HuH-7.5 (cell line): ENCODE measurements at regions not wholly inside any gene's neighbourhood (a gene's known extent, or its start where the extent isn't known, plus 50 kb on each side); places are given as distances from the start of the nearest gene placed in this dataset.
"Not testable (repeated sequence)": the region's sequence is repeated elsewhere in the genome, so short reads cannot be mapped to it uniquely, and the experiment has no call there.

Experiments used
- DNase-seq: peaks from one replicate; pipeline ENCODE4 v3.0.0; 2011; ENCODE audit warnings: low spot score

DNA sequence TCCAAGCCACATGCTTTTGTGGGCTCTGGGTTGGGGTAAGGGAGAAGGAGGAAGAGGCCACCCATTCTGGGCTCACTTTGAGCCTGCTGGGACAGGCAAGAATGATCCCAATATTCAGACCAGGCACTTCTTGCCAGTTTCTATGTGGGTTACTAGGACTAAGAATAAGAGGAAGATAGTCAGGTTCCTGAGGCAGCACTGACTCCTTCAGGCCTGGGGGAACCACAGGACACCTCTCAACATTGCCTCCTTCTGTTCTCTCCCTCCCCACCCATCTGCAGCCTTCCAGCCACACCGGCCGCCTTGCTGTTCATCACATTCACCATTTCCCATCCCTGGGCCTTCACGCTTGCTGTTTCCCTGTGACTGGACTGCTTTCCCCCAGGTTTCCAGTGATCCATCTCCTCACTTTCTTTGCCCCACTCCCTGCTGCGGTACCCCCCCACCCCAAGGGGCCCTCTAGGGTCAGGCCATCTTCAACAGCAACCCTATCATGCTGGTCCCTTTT is 69.2 kb upstream of the SIRPA start:
- no peak for DNase-seq

DNA sequence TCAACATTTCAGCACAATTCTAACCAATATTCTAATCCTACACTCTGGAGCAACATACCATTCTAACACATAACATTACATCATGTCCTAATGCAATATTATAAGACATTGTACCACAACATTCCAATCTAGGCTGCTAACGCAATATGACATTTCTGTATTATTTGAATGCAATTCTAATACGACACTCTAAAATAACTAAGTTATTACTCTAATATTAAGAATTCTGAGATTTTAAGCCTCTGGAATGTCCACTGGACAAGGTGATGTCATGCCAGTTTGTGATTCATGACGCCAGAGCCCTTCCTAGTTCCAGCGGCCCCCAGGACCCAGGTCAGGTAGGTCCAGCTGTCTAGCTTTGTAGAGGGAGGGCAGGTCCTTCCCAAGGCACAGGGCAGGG is 69.7 kb upstream of the SIRPA start:
- no peak for DNase-seq

DNA sequence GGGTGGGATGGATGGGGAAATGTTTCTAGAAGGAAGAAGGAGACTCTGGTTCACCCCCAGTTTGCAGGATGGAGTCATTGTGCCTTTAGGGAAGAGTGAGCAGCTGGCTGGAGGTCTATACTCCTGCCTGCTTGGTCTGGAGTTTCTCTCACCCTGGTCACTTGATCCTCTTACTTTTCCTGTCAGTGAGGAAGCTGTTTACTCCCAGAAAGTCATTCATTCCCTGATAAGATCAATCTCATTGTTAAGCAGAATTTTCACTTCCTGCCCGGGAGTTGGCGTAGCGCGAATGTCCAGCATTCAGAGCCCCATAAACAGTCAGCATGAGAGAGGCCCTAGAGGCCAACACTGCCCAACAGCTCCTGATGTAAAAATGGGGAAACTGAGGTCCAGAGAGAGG is 70.4 kb upstream of the SIRPA start:
- DNase-seq, result no peak

DNA sequence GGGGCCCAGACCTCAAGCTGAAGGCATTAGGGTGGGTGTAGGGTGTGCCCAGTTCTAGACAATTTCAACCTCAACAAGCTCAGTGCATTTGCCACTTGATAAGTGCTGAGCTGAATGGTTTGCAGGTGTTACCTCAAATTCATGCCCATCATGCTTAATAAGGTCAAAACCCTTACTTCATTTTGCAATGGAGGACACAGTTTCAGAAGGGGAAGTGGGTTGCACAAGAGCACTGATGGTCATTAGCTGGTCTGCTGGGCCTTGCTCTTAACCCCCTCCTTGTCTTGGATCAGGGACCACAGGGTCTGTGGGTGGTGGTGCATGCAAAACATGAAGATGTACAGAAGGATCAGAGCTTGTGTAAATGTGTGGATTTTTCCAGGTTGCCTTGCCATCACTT is 71.0 kb upstream of the SIRPA start:
- DNase-seq, result no peak

DNA sequence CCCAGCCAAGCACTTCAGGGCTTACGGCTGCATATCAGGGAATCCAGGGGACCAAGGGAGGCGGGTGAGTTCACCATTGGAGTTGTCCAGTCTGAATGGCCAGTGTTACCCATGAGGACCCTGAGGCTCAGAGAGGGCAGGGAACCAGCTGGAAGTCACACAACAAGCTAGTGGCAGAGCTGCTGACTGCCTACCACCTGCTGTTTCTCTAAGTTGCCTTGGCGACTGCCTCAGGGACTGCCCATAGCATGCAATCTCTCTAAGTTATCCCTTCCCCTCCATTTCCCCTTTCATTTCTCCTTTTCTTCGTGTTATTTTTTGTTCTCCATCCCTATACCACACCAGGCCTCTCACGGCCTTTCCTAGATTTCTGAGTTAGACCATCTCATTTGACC is 71.8 kb upstream of the SIRPA start:
- no peak for DNase-seq

DNA sequence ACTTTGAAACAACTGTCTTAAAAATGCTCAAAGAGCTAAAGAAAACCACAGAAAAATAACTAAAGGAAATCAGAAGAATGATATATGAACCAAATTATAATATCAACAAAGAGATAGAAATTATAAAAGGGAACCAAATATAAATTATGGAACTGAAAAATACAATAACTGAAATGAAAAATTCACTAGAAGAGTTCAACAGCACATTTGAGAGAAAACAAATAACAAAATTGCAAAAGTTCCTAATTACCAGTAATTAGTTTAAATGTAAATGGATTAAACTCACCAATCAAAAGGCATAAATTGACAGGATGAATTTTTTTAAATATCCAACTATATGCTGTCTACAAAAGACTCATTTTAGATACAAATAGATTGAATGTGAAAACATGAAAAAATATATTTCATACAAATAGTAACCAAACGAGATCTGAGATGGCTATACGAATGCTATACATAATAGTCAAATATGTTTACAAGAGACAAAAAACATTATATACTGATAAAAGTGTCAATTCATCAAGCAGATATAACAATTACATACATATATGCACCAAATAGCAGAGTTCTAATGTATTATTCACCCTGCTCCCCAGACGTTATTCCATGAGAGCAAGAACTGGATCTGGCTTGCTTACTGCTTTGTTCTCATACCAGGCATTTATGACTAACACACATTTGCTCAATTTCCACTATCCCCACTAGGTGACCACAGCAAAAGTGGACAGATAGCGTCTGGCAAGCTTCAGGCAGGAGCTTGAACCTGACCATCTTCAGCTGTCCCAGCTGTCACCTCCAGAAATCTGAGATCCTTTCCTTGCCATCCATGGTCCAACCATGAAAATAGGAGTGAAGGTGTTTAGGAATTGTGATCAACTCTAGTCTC is 72.4 kb upstream of the SIRPA start:
- no peak for DNase-seq

DNA sequence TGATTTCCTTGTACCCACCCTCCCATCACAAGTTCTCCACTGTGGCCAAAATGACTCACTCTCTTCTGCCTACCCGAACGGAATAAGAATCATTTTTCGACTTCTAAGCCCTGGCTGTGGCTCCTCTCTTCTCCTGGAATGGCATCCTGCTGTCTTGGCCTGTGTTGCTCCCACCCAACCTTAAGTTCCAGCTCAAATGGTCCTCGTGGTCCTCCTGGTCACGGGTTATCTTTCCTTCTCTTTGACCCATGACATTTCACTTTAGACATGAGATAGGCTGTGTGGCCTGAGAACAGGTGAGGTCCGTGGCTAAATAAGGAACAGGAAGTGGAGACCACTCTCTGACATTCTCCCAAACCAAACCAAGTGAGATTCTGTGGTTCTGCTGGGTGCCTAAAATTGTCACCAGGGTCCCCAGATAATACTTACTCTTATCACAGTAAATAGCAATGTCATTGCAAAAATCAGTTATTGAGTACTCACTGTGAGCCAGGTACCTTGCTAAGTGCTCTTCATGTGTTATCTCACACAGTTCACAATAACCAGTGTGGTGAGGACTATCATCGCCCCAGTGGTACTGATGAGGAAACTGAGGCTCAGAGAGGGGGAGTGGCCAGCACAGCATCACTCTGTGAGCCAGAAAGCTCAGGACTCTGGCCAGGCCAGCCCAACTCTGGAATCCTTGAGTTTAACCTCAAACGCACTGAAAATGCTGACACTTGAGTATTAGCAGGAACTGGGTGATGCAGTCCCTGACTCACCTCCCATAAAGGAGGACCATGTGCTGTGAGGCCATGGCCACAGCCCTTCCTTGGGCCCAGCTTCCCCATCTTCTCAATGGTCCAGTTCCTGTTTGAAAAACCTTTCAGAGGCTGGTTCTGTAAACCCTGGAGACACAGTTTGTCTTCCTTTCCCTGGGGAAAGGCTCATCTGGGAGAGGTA is 74.8 kb upstream of the SIRPA start:
- DNase-seq, result no peak

DNA sequence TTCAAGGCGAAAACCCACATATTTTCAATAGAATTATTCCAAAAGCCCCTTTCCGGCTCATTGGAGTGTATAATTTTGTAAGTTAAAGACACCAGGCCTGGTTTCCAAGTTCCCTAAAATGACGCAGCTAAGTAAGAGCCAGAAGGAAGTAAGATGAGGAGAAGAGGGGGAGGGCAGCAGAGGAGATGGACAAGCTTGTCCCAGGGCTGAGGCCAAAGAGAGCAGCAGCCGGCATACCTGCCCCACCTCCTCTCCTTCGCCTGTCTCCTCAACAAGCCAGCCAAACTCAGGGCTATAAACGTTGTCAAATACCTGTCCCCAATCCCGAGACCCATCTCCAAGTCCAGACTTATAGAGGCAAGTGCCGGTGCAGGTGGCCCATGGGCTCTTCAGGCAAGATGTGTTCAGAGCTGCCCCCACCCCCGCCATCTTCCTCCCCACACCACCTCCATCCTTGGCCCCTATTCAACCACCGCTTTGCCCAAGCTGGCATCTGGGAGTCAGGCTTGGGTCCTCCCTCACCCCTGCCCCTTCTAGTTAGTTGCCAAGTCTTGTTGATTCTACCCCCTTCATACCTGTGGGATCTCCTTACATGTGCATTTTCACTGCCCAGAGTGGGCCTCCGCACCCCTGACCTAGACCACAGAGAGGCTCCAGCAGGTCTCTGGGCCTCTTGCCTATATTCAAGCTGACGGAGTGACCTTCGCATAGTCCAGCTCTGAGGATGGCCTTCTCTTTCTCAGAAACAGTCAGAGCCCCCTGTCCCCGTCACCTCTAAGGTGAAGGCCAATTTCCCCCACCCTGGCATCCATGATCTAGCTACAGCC is 75.7 kb upstream of the SIRPA start:
- DNase-seq, result no peak

DNA sequence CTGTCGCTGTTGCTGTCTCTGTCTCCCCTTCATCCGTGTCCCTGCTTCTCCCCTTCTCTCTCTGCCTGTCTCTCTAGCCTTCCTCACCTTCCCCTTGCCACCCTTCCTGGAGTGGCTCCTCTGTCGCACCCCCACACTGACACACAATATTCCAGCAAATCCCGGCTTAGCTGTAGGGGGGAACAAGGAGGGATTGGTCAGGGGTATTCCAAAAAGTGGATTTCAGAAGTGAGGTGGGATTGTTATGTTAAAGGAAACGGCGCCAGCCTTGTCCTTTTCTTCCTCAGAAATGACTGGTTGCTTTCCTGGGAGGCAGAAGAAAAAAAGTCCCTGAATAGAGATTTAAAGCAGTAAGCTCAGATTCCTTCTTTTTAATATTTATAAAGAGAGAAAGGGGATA is 76.3 kb upstream of the SIRPA start:
- DNase-seq, result no peak

DNA sequence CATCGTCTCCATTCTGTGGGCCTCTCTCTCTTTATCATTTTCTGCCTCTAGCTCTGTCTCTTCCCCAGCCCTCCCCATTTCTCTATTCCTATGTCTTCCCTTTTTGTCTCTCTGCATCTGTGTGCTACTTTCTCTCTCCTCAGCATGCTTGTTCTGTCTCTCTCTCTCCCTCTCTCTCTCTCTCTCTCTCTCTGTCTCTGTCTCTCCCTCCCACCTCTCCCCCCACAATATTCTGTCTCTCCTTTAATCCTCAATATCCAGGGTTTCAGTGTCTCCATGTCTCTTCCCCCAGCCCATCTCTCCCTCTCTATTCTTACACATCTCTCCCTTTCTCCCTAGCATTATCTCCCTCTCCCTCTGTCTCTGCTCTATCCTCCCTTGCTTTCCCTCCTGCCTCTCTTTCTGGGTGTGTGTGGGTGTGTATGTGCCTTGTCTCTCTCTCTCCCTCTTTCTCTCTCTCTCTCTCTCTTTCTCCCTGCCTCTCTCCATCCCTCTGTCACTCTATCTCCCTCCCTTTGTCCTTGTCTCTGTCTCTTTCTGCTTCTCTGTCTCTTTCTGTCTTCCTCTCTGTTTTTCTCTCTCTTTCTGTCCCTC is 76.9 kb upstream of the SIRPA start:
- no peak for DNase-seq

DNA sequence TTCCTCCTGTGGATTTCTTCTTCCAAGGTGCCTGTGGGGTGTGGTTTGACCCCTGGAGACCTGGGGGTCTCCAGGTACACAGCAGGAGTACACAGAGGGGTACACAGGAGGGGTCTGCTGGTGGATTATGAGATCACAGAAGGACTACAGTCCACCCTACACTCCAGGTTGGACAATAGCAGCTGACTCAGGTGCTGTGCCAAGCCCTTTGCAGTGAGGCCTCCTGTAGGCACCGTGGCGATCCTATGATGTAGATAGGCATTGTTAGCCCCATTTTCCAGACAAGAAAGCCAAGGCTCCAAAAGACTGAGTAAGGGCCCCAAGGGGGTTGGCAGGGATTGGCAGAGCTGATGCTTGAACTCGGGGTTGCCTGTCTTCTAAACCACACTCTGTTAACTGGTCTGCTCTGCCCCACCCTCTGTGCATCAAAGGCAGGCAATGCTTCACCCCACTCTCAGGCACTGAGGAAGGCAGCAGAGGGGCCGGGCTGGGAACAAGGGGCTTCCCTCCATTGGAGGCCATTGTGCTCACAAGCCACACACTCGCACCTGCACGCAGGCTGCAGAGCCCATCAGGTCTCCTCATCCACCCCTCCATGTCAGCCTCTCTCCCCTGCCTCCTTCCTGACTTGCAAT is 77.5 kb upstream of the SIRPA start:
- no peak for DNase-seq

DNA sequence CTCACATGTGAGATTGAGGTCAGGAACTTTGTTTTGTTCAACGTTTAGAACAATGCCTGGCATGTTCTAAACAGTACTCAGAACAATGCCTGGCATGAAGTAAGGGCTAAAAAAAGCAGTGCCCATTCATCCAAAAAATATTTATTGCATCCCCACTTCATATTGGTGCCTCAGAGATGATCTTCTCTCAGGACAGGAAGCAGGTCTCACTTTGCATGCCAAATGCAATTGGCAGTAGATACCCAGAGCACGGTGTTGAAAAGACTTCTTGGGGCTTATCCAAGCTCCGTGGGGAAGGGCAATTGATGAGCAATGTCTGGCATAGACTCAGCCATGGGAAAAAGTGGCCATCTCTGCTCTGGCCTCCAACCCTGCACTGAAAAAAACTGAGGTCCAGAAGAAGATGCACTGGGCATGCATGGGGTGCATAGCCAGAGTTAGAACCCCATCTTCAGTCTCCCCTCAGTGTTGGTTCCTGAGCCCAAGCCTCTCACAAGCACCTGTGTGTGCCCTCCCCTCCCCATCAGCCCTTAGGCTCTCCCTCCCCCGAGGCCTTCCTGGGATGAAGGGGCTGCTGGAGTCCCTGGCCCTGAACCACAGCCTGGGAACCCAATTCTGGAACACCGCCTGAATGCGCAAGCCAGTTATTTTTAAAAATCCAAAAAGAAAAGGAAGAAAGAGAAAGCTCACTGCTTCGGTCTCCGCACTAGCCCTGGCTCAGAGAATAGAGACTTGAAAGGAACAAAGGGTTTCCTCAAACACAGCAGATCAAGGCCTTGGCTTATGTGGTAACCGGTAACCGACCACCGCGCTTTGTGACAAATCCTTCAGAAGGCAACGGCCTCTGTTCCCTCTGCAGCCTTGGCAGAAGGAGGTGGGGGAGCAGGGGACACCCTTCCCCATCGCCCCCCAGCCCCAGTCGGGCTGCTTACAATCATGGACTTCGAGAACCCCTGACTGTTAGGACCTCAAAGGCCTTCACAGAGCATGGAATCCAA is 78.5 kb upstream of the SIRPA start:
- DNase-seq, result no peak

DNA sequence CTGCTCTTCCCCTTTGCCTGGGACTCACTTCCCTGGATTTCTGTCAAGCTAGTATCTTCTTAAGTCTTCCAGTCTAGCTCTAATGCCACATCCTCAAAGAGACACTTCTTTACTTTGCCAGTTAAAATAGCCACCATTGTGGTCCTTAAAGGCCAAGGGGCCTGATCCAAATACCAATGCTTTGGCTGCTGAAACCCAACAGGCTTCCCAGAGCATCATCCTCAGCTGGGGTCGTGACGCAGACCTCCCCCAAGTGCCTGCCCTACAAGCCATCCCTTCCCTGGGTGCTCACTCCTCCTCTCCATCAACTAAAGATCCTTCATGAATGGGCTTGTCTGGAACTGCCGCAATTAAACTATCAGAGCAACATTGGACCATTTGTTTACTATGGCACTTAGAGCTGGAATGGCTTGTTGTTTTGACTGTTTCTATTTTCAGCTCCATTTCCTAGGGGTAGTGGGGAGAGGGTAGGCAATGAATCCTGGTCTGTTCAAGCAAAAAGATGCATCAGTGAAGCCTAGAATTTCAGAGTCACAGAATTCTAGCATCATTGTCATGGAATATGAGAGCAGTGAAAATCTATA is 79.6 kb upstream of the SIRPA start:
- no peak for DNase-seq

DNA sequence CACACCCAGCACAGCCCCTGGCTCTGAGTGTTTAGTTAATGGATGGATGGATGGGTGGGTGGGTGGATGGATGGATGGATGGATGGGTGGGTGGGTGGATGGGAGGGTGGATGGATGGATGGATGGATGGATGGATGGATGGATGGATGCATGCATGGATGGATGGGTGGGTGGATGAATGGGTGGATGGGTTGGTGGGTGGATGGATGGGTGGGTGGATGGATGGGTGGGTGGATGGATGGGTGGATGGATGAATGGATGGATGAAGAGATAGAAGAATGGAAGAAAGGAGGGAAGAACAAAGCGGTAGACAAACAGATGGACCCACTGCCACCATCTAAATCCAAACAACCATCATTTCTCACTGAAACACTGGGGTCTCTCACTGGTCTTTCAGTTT is 80.3 kb upstream of the SIRPA start:
- not testable (repeated sequence) for DNase-seq

DNA sequence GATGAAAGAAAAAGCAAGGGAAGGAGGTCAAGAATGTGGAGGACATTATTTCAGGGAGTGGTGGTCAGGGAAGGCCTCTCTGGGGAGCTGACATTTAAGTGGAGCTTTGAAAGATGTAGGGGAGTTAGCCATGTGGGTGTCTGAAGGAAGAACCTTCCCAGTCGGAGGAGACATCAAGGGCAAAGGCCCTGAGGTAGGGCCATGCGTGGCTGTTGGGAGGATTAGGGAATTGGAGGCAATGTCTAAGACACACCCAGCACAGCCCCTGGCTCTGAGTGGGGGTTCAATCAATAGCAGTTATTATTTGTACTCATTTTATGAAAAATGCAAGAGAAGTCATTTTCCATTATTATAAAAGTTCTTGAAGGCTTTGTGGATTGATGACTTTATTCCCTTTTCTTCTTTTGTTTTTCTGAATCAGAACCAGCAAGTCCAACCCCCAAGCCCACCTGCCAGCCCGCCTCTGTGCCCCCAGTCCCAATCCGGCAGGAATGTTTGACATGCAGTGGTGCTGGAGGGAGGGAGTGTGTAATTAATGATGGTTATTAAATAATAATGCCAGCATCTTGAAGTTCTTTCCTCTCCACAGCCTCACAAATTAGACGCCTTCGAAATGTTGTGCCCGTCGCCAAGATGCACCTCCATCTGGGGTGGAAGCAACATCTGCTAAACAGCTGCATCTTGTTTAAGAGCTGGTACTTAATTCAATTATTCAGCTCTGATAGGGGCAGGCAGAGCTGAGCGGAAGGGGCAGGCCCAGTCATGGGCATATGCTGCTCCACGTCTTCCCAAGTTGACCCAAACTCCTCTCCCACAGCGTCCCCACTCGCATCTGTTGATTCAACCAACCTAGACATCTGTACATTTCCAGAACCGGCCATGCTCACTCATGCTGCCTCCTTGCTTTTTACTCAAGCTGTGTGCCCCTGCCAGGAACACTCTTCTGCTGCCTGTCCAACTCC is 81.3 kb upstream of the SIRPA start:
- no peak for DNase-seq

DNA sequence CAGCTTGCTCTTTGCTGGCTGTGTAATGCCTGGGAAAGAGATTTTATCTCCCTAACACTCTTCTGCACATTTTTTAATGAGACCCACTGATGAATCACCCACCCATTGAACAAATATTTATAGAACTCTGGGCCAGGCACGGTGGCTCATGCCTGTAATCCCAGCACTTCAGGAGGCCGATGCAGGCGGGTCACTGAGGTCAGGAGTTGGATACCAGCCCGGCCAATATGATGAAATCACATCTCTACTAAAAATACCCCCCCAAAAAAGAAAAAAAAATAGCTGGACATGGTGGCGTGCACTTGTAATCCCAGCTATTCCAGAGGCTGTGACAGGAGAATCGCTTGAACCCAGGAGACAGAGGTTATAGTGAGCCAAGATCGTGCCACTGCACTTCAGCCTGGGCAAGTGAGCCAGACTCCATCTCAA is 82.1 kb upstream of the SIRPA start:
- DNase-seq, result no peak

DNA sequence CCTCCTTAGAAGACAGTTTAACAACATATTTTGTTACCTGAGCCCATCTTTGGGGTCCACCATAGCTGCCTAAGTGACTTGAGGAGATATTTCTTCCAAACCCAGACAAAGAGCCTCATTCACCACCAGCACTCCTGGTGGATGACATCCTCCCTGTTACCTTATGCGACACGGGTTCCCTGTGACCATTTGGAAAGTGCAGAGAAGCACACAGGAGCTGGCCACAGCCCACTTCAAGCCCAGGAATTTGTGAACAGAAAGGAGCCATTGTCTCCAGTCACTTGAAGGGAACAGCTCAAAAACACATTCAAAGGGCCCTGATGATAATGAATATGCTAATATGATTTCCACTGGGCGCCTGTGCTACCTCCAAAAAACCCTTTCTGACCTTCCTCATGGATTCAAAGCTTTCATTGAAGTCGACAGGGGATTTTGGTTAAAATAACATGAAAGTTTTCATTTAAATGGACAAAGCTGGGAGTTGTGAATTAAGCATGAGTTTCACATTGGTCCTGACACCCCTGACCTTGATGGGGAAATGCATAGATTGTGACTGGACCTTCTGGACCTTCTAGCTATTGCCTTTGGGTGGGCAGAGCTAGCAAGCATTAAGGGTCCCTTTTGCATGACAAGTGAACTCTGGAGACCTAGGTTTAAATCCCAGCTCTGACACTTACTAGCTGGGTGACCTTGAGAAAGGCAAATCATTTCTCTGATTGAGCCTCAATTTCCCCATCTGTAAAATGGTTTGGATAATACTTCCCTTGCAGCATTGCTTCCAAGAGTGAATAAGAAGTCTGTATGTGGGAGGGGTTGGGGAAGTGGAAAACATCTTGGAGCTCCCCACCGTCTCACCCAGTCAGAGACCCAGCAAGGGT is 83.3 kb upstream of the SIRPA start:
- peak; percentile 48 for DNase-seq
